ENCODE measurements at regions not wholly inside any gene's neighbourhood (a gene's known extent, or its start where the extent isn't known, plus 50 kb on each side); places are given as distances from the start of the nearest gene placed in this dataset.

GRCh38 chr2:126495189-126495588 lies 160.8 kb upstream of the GYPC start:
- TF ChIP-seq, protein P1, sequence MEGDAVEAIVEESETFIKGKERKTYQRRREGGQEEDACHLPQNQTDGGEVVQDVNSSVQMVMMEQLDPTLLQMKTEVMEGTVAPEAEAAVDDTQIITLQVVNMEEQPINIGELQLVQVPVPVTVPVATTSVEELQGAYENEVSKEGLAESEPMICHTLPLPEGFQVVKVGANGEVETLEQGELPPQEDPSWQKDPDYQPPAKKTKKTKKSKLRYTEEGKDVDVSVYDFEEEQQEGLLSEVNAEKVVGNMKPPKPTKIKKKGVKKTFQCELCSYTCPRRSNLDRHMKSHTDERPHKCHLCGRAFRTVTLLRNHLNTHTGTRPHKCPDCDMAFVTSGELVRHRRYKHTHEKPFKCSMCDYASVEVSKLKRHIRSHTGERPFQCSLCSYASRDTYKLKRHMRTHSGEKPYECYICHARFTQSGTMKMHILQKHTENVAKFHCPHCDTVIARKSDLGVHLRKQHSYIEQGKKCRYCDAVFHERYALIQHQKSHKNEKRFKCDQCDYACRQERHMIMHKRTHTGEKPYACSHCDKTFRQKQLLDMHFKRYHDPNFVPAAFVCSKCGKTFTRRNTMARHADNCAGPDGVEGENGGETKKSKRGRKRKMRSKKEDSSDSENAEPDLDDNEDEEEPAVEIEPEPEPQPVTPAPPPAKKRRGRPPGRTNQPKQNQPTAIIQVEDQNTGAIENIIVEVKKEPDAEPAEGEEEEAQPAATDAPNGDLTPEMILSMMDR (IDR thresholded peaks at IDR 0.05; ENCODE audit: low read depth, low read length), result no peak
- Histone ChIP-seq H3K4me3 (ENCODE audit: low read depth, low read length) (no peak overlapping the region), H3K9me3 (ENCODE audit: control insufficient read depth, insufficient read depth, low read length) (no peaks in the 10 kb centered on the region; the same call in none of the 2 replicates), H3K27me3 (ENCODE audit: control insufficient read depth, insufficient read depth, low read length) (no peaks in the 10 kb centered on the region), H3K27ac (ENCODE audit: low read depth, low read length) (no peak overlapping the region)
- no peak for DNase-seq (ENCODE audit: low read depth, low spot score)
- POLR2A ChIA-PET, result no interaction called here
- CTCF ChIA-PET, result no interaction called here

GRCh38 chr2:126496493-126496892 lies 159.5 kb upstream of the GYPC start:
- no peak overlapping the region for H3K4me3 ChIP-seq (ENCODE audit: low read depth, low read length)
- no peaks in the 10 kb centered on the region; the same call in none of the 2 replicates for H3K9me3 ChIP-seq (ENCODE audit: control insufficient read depth, insufficient read depth, low read length)
- no peak overlapping the region for H3K27ac ChIP-seq (ENCODE audit: low read depth, low read length)
- CTCF ChIA-PET, result no interaction called here
- no peak for DNase-seq (ENCODE audit: low read depth, low spot score)
- no peaks in the 10 kb centered on the region for H3K27me3 ChIP-seq (ENCODE audit: control insufficient read depth, insufficient read depth, low read length)
- POLR2A ChIA-PET, result no interaction called here
- TF ChIP-seq, protein P1 (IDR thresholded peaks at IDR 0.05; ENCODE audit: low read depth, low read length), result no peak

DNA sequence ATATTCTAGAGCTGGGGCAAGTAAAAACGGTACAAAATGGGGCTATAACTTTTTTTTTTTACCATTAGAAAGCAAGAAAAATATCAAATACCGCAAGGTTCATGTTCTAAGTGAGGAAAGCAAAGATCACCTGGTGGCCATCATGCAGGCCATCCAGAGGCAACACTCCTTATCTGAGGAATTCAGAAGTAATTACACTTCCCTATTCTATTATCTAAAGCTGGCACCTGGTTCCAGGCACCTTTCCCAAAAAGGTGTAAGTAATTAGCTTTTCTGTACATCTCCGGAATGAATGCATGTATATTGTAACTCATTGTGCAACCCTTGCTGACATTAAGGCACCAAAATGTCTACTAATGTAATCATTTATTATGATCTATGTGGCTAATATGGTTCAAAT lies 152.5 kb upstream of the GYPC start:
- ChIA-PET CTCF (no interaction called here), POLR2A (no interaction called here)
- no peak overlapping the region for H3K27ac ChIP-seq (ENCODE audit: low read depth, low read length)
- H3K27me3 ChIP-seq (ENCODE audit: control insufficient read depth, insufficient read depth, low read length), result no peaks in the 10 kb centered on the region
- no peaks in the 10 kb centered on the region for H3K9me3 ChIP-seq (ENCODE audit: control insufficient read depth, insufficient read depth, low read length)
- H3K4me3 ChIP-seq (ENCODE audit: low read depth, low read length), result no peak overlapping the region
- TF ChIP-seq, protein P1 (IDR thresholded peaks at IDR 0.05; ENCODE audit: low read depth, low read length), result no peak
- no peak for DNase-seq (ENCODE audit: low read depth, low spot score)

GRCh38 chr2:126504949-126505348 lies 151.0 kb upstream of the GYPC start:
- DNase-seq (ENCODE audit: low read depth, low spot score), result no peak
- Histone ChIP-seq H3K9me3 (ENCODE audit: control insufficient read depth, insufficient read depth, low read length) (no peaks in the 10 kb centered on the region), H3K27me3 (ENCODE audit: control insufficient read depth, insufficient read depth, low read length) (no peaks in the 10 kb centered on the region), H3K27ac (ENCODE audit: low read depth, low read length) (no peak overlapping the region), H3K4me3 (ENCODE audit: low read depth, low read length) (no peak overlapping the region)
- ChIA-PET POLR2A (no interaction called here), CTCF (interaction anchor here (0.6 kb wide), 1 partner anchor 12 kb away, joined by 5 read pairs; no protein-coding TSS in a partner anchor)
- TF ChIP-seq, protein P1 (IDR thresholded peaks at IDR 0.05; ENCODE audit: low read depth, low read length), result no peak

GRCh38 chr2:126506786-126507185 lies 149.2 kb upstream of the GYPC start:
- H3K27me3 ChIP-seq (ENCODE audit: control insufficient read depth, insufficient read depth, low read length), result no peaks in the 10 kb centered on the region
- H3K4me3 ChIP-seq (ENCODE audit: low read depth, low read length), result no peak overlapping the region
- ChIA-PET POLR2A (no interaction called here), CTCF (no interaction called here)
- no peak overlapping the region for H3K27ac ChIP-seq (ENCODE audit: low read depth, low read length)
- no peaks in the 10 kb centered on the region for H3K9me3 ChIP-seq (ENCODE audit: control insufficient read depth, insufficient read depth, low read length)
- TF ChIP-seq, protein P1 (IDR thresholded peaks at IDR 0.05; ENCODE audit: low read depth, low read length), result no peak
- no peak for DNase-seq (ENCODE audit: low read depth, low spot score)
